NOMO-1 treated with DMSO at 0.1 percent for 48 hours (cell line): ENCODE measurements at regions not wholly inside any gene's neighbourhood (a gene's known extent, or its start where the extent isn't known, plus 50 kb on each side); places are given as distances from the start of the nearest gene placed in this dataset.
A peak's percentile ranks its signal among the peaks of the same experiment; 100 is the strongest.
"Not testable (repeated sequence)": the region's sequence is repeated elsewhere in the genome, so short reads cannot be mapped to it uniquely, and the experiment has no call there.

ENCODE experiments used
- DNase-seq: peaks from one replicate; lab custom pipeline; 2025; ENCODE audit not compliant: unreplicated experiment; lab: John Stamatoyannopoulos, UW

- not testable (repeated sequence) for DNase-seq
Observed at GRCh38 chr6:67922588-67922987, 712.5 kb upstream of the ADGRB3 start.

- not testable (repeated sequence) for DNase-seq
Observed at GRCh38 chr6:67920040-67920439, 715.0 kb upstream of the ADGRB3 start.

GRCh38 chr6:67916399-67916798, 718.7 kb upstream of the ADGRB3 start:
- DNase-seq, result no peak

- DNase-seq, result no peak
Observed at GRCh38 chr6:67914419-67914818, 720.7 kb upstream of the ADGRB3 start.

- DNase-seq, result no peak
Observed at GRCh38 chr6:67909354-67909753, 725.7 kb upstream of the ADGRB3 start.

- DNase-seq, result no peak
Observed at GRCh38 chr6:67908379-67908778, 726.7 kb upstream of the ADGRB3 start.

- DNase-seq, result not testable (repeated sequence)
Observed at GRCh38 chr6:67904735-67905134, 730.3 kb upstream of the ADGRB3 start.

GRCh38 chr6:67898875-67899274, 736.2 kb upstream of the ADGRB3 start:
- DNase-seq, result no peak

GRCh38 chr6:67897998-67898607, 737.0 kb upstream of the ADGRB3 start:
- peak; percentile 66 for DNase-seq

GRCh38 chr6:67896476-67896875, 738.6 kb upstream of the ADGRB3 start:
- peak; percentile 81 for DNase-seq

- DNase-seq, result no peak
Observed at GRCh38 chr6:67889682-67889995, 745.4 kb upstream of the ADGRB3 start.

GRCh38 chr6:67888886-67889681, 746.0 kb upstream of the ADGRB3 start:
- peak; percentile 74 for DNase-seq

- DNase-seq, result no peak
Observed at GRCh38 chr6:67888546-67888885, 746.6 kb upstream of the ADGRB3 start.

- DNase-seq, result no peak
Observed at GRCh38 chr6:67887747-67888545, 747.1 kb upstream of the ADGRB3 start.

- DNase-seq, result no peak
Observed at GRCh38 chr6:67887419-67887746, 747.7 kb upstream of the ADGRB3 start.

GRCh38 chr6:67886840-67887292, 748.2 kb upstream of the ADGRB3 start:
- no peak for DNase-seq

- DNase-seq, result no peak
Observed at GRCh38 chr6:67886036-67886707, 748.9 kb upstream of the ADGRB3 start.

GRCh38 chr6:67885081-67886033, 749.7 kb upstream of the ADGRB3 start:
- DNase-seq, result no peak

GRCh38 chr6:67884442-67884841, 750.6 kb upstream of the ADGRB3 start:
- DNase-seq, result no peak
